AG10803 (cell line): ENCODE measurements at regions not wholly inside any gene's neighbourhood (a gene's known extent, or its start where the extent isn't known, plus 50 kb on each side); places are given as distances from the start of the nearest gene placed in this dataset.
A peak's percentile ranks its signal among the peaks of the same experiment; 100 is the strongest.

Experiments
- DNase-seq: peaks from one replicate; pipeline ENCODE4 v3.0.0; 2010; ENCODE audit warnings: low read depth
- H3K4me3 ChIP-seq: 2 replicates; pipeline ENCODE4 v1.5.1; 2011; ENCODE audit warnings: mild to moderate bottlenecking, low read length, control low read depth
- TF ChIP-seq, protein P1 (sequence below): conservative IDR thresholded peaks from 2 replicates; pipeline ENCODE4 v1.5.1; 2011; ENCODE audit warnings: mild to moderate bottlenecking, low read length, control low read depth, inconsistent platforms

DNA sequence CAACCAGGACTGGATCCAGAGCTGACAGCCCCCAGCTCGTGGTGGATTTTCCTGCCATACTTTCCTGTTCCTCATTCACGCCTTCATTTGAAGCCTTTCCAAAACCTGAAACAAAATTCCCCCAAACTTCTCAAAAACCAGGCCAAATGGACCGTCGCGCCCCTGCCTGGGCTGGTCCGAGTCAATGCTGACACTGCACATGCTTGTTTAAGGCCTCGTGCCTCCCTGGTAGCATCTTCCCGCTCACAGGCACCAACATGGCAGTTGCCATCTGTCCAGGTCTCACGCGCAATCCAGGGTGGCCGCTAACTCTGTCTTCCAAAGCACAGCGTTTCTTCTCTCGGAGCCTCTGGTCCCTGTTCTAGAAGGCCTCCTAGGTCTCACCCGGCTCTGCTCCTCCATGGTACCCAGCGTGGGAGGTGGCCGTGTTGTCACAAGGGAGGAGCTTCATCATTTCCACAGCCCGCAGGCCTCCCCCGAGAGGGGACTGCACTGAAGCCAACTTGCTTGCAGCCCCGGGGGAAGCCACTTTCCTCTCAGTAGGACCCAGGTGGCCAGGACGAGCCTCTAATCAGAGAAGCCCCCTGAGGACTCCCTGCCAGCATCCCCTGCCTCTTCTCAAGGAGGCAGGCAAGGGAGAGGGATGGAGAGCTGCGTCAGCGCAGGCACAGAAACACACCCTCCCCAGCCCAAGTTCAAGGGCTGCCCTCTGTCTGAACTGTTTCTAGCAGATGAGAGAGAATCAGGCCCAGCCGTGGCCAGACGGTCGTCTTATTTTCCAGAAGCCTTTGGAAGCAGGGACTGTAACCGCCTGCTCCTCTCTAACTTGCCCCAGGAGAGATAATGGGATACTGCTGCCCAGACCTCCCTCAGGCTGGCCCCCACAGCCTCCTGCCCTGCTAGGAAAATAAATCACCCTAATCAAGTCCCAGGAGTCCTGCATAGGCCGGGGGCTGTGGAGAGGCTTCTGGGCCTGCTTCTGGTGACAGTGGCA lies 152.8 kb upstream of the TLE3 start:
- DNase-seq = no peak
- TF ChIP-seq, protein P1, sequence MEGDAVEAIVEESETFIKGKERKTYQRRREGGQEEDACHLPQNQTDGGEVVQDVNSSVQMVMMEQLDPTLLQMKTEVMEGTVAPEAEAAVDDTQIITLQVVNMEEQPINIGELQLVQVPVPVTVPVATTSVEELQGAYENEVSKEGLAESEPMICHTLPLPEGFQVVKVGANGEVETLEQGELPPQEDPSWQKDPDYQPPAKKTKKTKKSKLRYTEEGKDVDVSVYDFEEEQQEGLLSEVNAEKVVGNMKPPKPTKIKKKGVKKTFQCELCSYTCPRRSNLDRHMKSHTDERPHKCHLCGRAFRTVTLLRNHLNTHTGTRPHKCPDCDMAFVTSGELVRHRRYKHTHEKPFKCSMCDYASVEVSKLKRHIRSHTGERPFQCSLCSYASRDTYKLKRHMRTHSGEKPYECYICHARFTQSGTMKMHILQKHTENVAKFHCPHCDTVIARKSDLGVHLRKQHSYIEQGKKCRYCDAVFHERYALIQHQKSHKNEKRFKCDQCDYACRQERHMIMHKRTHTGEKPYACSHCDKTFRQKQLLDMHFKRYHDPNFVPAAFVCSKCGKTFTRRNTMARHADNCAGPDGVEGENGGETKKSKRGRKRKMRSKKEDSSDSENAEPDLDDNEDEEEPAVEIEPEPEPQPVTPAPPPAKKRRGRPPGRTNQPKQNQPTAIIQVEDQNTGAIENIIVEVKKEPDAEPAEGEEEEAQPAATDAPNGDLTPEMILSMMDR = no peak
- no peak overlapping the region for H3K4me3 ChIP-seq

DNA sequence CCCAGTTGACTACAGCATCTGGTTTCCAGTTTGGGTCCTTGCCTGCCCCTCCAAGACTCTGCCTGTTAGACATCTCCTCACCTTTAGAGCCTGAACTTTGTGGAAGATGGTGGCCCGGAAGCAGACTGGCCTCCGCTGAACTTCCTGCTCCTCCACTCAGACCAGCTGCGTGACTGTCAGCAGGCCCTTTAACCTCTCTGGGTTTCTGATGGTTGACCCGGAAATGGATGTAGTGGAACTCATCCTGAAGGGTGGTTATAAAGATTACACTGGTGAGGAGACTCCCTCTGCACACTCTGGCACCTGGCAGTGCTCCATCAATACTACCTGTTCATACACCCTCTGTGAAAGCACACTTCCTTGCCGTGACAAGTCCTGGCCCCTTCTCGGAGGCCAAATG lies 151.9 kb upstream of the TLE3 start:
- no peak for DNase-seq
- TF ChIP-seq, protein P1 = no peak
- no peak overlapping the region for H3K4me3 ChIP-seq

DNA sequence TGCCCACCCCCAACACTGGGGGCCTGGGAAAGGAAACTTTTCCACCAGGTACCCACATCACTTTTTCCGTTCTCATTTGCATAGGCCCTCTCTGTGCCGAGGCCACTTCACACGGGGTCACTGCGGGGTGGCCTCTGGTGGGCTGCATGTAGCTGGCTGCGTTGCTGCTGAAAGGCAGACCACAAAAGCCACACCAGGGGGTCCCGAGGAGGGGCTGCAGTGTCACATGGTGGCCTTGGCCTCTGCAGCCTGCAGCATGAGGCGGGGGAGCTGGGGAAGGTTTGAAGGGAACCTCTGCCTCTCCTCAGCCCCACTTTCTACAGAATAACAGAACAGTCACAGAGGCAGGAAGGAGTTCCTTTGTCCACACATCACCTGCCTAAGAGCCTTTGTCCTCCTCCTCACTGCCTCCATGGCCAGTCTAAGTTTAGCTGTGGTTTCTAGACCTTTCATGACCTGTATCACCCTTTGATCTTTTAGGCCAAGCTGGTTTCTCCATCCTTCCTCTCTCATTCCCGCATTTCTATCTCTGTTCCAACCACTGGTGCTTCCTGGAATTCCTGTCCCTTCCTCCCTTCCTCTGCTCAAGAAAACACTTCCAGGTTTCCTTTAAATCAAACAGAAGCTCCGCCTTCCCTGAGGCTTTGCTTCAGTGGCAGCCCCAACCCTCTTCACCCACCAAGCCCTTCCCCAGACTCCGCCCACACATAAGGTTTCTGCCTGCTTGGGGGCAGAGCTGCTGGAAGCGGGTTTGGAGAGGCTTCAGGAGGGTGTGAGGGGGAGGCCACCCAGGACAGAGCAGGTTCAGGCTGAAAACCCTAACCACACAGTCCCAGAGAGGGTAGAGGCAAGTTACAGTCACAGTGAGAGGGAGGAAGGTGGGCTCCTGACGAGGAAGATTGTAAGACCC lies 150.7 kb upstream of the TLE3 start:
- H3K4me3 ChIP-seq = no peak overlapping the region
- TF ChIP-seq, protein P1 = no peak
- DNase-seq = no peak

DNA sequence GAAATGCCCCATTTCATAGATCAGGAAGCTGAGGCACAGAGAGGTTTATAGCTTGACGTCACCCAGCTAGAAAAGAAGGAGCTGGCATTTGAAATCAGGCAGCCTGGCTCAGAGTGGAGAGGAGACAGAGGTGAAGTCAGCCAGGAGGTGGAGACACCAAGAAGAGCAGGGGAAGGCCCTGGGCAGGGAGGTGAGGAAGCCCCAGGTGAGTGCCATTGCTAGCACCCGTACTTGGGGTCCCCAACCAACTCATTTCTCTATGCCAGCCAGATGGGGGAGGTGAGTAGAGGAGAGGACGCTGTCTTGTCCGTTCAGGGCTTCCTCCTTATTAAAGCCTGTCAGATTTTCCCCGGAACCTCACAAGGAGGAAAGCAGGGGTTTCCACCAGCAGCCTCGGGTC lies 149.6 kb upstream of the TLE3 start:
- H3K4me3 ChIP-seq = no peak overlapping the region
- TF ChIP-seq, protein P1 = no peak
- DNase-seq = no peak

- TF ChIP-seq, protein P1 = no peak
- DNase-seq = no peak
Observed at GRCh38 chr15:70246623-70247220, 149.0 kb upstream of the TLE3 start.

DNA sequence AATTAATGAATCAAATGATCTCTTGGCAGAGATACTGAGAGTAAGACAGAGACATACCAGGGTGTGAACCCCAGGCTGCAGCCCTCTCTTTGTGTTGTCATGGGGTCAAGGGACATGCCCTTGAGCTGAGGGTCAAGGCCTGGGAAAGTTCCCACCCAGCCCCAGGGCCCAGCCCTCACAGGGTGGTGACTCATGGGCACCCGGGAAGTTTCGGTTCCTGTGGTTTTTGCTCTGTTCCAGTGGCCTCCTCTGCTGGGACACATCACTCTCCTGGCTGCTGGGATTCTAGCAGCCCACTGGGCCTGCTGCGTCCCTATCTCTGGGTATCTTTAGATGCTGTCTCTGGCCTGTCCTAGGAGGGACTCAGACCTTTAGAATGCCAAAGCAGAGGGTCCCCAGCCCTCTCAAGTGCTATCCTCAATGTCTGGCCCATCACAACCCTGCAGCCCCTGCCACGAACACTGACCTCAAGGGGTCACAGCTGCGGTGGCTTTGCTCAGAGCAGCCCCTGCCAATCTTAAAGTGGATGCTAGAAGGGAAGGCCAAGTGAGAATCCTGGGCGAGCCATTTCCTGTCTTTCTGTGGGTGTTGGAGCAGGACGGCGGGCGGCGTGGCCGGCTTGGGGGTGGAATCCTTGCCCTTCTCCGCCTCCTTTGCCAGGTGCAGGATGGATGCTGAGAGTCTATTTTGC lies 148.4 kb upstream of the TLE3 start:
- DNase-seq = peak; percentile 46
- TF ChIP-seq, protein P1 = no peak; the same call in 1 of the 2 replicates
- H3K4me3 ChIP-seq = no peak overlapping the region

More at GRCh38 chr15:70246623-70247220, 149.0 kb upstream of the TLE3 start:
- no peak overlapping the region for H3K4me3 ChIP-seq
